HAP-1 (cell line): ENCODE measurements at regions not wholly inside any gene's neighbourhood (a gene's known extent, or its start where the extent isn't known, plus 50 kb on each side); places are given as distances from the start of the nearest gene placed in this dataset.

Experiments used
- DNase-seq, 2 experiments: peaks; one replicate each; pipeline ENCODE4 v3.0.0-alpha.2; 2016 to 2020; ENCODE audit warnings: low spot score in 2 of 2
- H3K27me3 ChIP-seq: fragments of 250-450 bp; sonication (Bioruptor Pico); 2 replicates; pipeline ENCODE4 v1.5.1; 2020; ENCODE audit warnings: low read depth, mild to moderate bottlenecking, moderate library complexity
- H3K36me3 ChIP-seq: fragments of 250-450 bp; sonication (Bioruptor Pico); replicated peaks from 2 replicates; pipeline ENCODE4 v1.5.1; 2020; ENCODE audit warnings: mild to moderate bottlenecking
- H3K4me1 ChIP-seq: fragments of 250-450 bp; sonication (Bioruptor Pico); 2 replicates; pipeline ENCODE4 v1.5.1; 2020; ENCODE audit warnings: mild to moderate bottlenecking
- H3K4me3 ChIP-seq: fragments of 250-450 bp; sonication (Bioruptor Pico); 2 replicates; pipeline ENCODE4 v1.5.1; 2020; ENCODE audit warnings: mild to moderate bottlenecking, moderate library complexity
- H3K9me3 ChIP-seq: fragments of 250-450 bp; sonication (Bioruptor Pico); 2 replicates; pipeline ENCODE4 v1.5.1; 2020; ENCODE audit warnings: mild to moderate bottlenecking, moderate library complexity
- in situ Hi-C: fragments of 300-500 bp; cut with MboI; formaldehyde crosslinking; loops from 3 replicates; pipeline ENCODE4 v1.14.3; 2020; ENCODE audit warnings: low sequenced_read_pairs, inconsistent platforms, mixed read lengths

DNA sequence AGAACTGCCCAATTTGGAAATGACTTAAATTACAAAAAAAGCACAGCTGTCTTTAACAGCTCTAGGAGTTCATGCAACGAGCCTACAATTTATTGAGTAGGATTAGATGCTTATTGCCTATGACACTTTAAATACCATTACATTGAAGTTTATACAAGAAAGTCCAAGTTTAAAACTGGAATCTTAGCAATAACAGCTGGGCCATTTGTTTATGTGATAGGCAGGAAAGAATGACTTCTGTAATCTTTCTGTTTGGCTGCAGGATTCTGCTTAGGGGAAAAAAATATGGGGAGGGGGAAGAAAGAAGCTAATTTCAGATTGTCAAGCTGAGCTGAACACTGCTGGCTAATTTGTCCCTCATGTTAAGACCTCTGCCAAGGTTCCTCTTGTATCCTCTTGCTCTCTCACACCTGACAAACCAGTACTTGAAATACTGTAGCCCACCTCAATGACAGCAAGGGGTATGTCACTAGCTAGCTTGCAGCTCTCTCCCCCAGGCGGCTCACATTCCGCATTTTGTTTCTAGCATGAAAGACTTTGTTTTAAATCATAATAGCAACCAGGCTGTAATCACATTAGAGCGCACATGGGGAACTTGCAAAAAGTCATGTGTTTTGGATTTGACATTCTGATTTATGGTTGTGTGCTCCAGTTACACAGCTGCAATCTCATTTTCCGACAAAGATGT lies 384.8 kb downstream of the BMP4 start:
- DNase-seq: peak; percentile 63 to 65
- Histone ChIP-seq H3K9me3 (no peaks in the 10 kb centered on the region), H3K4me3 (no peak overlapping the region), H3K27me3 (no peaks in the 10 kb centered on the region), H3K4me1 (peaks cover 6% of the 10 kb centered on the region), H3K36me3 (no peaks in the 10 kb centered on the region)
- in situ Hi-C loops: no loop called here

DNA sequence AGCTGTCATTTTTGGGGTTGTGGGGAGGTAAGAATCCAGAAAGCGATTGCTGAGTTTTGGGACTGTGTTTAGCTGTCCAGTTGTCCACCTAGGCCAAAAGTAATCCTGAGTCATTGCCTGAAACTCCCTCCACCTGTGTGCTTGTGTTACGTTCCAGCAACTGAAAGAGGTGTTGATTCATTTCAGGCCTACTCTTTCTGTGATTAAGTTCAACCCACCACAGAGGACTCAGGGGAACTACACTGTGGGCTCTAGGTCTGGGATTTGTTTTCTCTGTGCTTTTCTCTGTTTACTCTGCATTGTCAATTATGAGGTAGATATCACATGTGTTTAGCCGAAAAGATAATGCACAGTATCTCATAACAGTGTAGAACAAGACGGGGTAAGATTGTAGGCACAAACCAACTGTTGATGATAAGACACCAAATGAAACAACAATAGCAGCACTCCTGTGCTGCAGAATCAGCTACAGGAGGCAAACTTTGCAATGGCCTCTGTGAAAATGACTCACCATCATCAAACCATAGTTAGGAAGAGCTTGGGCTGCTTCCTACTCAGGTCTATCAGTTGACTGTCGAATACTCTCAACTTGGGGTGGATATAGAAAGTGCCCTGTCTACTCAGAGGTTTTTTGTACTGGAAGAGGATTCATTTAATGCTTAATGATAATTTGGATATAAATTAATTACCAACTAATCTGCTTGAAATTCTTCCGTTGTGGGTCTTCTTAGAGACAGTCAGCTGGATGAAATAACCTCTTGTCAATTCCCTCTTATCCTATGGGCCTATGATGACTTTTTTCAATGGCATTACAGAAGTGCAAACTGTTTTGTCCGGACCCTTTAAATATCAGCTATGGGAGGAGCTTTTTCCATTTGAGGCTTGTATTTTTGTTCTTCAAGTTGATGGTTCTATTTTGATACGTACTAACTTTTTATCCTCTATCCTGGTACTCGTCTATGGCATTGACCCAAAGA lies 385.9 kb downstream of the BMP4 start:
- no peak for DNase-seq
- Histone ChIP-seq H3K27me3 (no peaks in the 10 kb centered on the region), H3K4me1 (peaks cover 6% of the 10 kb centered on the region), H3K4me3 (no peak overlapping the region), H3K9me3 (no peaks in the 10 kb centered on the region), H3K36me3 (no peaks in the 10 kb centered on the region)
- in situ Hi-C loops: no loop called here

DNA sequence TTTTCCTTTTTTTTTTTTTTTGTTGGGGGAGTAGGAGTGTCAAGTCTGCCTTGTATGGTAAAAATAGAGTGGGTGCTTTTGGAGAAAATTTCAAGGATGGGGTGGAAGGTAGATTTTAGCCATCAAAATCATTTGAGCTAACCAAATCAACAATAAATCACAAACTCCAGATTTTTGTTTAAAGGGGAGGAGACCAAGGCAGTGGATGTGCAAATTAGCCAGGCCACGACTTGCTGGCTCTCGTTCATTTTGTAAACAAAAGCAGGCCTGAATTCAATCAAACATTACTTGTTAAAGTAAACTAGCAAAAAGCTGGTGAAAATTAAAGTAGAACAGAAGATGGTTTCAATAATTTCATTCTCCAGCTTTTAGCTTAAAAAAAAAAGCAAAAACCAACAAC lies 387.2 kb downstream of the BMP4 start:
- H3K36me3 ChIP-seq: no peaks in the 10 kb centered on the region
- H3K4me3 ChIP-seq: no peak overlapping the region
- H3K9me3 ChIP-seq: no peaks in the 10 kb centered on the region
- DNase-seq: no peak
- no peaks in the 10 kb centered on the region for H3K27me3 ChIP-seq
- peaks cover 6% of the 10 kb centered on the region for H3K4me1 ChIP-seq
- in situ Hi-C loops: no loop called here

DNA sequence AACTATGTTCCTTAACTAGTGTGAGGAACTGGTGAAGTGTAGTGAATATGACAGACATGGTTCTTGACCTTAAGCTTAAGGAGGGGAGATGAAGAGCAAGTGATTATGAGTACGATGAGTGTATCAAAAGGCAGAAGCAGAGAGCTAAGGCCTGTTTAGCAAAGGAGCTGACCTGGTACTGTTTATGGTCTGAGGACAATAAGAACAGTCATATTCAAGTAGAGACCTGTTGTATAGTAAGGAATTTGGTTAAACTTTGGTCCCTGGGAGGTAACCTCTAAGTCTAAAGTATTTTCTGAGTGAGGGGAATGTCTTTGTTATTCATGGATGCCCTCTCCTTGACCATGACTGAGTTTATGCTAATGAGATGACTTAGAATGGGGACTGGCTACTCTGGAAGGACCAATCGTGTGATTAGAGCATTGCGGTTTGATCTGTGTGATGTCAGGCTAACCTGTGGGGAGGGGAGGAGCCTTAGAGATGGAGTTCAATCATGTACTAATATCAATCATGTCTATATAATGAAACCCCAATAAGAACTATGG lies 389.3 kb downstream of the BMP4 start:
- Histone ChIP-seq H3K4me1 (peaks cover 4% of the 10 kb centered on the region), H3K9me3 (no peaks in the 10 kb centered on the region), H3K27me3 (no peaks in the 10 kb centered on the region), H3K36me3 (no peaks in the 10 kb centered on the region), H3K4me3 (no peak overlapping the region)
- peak in 1 of 2 experiments; percentile 20 for DNase-seq
- in situ Hi-C loops: no loop called here

DNA sequence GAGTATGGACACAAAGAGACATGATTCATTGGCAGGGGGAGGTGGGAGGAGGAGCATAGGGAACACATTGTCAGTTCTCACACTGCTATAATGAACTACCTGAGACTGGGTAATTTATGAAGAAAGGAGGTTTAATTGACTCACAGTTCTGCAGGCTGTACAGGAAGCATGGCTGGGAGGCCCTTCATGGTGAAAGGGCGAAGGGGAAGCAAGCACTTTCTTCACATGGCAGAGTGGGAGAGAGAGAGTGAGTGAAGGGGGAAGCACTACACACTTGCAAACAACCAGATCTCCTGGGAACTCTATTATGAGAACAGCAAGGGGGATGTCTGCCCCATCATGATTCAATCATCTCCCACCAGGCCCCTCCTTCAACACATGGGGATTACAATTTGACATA lies 391.8 kb downstream of the BMP4 start:
- Histone ChIP-seq H3K36me3 (no peaks in the 10 kb centered on the region), H3K4me1 (no peaks in the 10 kb centered on the region), H3K4me3 (no peak overlapping the region), H3K9me3 (no peaks in the 10 kb centered on the region), H3K27me3 (no peaks in the 10 kb centered on the region)
- no peak for DNase-seq
- in situ Hi-C loops: no loop called here

DNA sequence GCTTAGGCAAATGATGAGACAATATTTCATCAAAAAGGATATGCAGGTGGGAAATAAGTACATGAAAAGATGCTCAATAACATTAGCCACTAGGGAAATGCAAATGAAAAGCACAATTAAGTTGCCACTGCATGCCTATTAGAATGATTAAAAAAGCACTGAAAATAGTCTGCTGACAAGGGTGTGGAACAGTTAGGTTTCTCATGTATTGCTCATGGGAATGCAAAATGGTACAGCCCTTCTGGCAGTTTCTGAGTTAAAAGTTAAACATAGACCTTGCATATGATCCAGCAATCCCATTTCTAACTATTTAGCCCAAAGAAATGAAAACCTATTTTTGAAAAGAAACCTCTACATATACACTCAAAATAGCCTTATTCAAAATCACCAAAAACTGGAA lies 393.0 kb downstream of the BMP4 start:
- in situ Hi-C loops: no loop called here
- no peak for DNase-seq
- H3K9me3 ChIP-seq: no peaks in the 10 kb centered on the region
- no peaks in the 10 kb centered on the region for H3K27me3 ChIP-seq
- H3K36me3 ChIP-seq: no peaks in the 10 kb centered on the region
- no peak overlapping the region for H3K4me3 ChIP-seq
- H3K4me1 ChIP-seq: no peaks in the 10 kb centered on the region

- Histone ChIP-seq H3K36me3 (no peaks in the 10 kb centered on the region), H3K9me3 (no peaks in the 10 kb centered on the region), H3K4me1 (no peaks in the 10 kb centered on the region), H3K27me3 (no peaks in the 10 kb centered on the region), H3K4me3 (no peak overlapping the region)
- DNase-seq: no peak
- in situ Hi-C loops: no loop called here
These were observed 400.1 kb upstream of the DDHD1 start for GRCh38 chr14:53553221-53553620.

GRCh38 chr14:53551862-53552261 lies 398.7 kb upstream of the DDHD1 start:
- Histone ChIP-seq H3K4me3 (no peak overlapping the region), H3K9me3 (no peaks in the 10 kb centered on the region), H3K27me3 (no peaks in the 10 kb centered on the region), H3K36me3 (no peaks in the 10 kb centered on the region), H3K4me1 (no peaks in the 10 kb centered on the region)
- DNase-seq: no peak
- in situ Hi-C loops: no loop called here

GRCh38 chr14:53550776-53551175 lies 397.7 kb upstream of the DDHD1 start:
- DNase-seq: no peak
- no peak overlapping the region for H3K4me3 ChIP-seq
- no peaks in the 10 kb centered on the region for H3K36me3 ChIP-seq
- H3K27me3 ChIP-seq: no peaks in the 10 kb centered on the region
- in situ Hi-C loops: no loop called here
- H3K4me1 ChIP-seq: no peaks in the 10 kb centered on the region
- H3K9me3 ChIP-seq: no peaks in the 10 kb centered on the region

DNA sequence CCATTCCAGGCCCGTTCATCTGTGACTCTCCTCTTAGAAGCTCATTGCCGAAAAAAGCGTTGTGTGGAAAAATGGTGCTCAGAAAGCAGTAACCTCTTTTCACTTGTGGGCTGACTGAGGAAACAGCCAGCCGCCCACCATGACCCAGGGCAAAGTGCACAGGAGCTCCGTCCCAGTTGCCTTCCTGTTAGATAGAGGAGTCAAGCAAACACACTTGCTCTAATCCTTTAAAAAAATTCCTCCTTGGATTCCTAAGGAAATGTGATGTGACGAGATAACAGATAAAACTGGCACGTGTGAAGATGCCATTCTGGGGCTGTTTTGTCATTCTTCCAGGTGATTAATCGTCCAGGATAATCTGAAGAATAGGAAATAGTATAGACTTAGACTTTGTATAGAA lies 396.8 kb upstream of the DDHD1 start:
- no peak overlapping the region for H3K4me3 ChIP-seq
- in situ Hi-C loops: loop anchor here (25.0 kb wide), 1 partner anchor 787 kb away; no protein-coding TSS in a partner anchor
- H3K27me3 ChIP-seq: no peaks in the 10 kb centered on the region
- H3K4me1 ChIP-seq: no peaks in the 10 kb centered on the region
- DNase-seq: no peak
- H3K9me3 ChIP-seq: no peaks in the 10 kb centered on the region
- H3K36me3 ChIP-seq: no peaks in the 10 kb centered on the region

- Histone ChIP-seq H3K4me1 (no peaks in the 10 kb centered on the region), H3K27me3 (no peaks in the 10 kb centered on the region), H3K9me3 (no peaks in the 10 kb centered on the region), H3K36me3 (no peaks in the 10 kb centered on the region), H3K4me3 (no peak overlapping the region)
- no peak for DNase-seq
- in situ Hi-C loops: loop anchor here (25.0 kb wide), 1 partner anchor 790 kb away; no protein-coding TSS in a partner anchor
These were observed 394.5 kb upstream of the DDHD1 start for GRCh38 chr14:53547593-53547992.

DNA sequence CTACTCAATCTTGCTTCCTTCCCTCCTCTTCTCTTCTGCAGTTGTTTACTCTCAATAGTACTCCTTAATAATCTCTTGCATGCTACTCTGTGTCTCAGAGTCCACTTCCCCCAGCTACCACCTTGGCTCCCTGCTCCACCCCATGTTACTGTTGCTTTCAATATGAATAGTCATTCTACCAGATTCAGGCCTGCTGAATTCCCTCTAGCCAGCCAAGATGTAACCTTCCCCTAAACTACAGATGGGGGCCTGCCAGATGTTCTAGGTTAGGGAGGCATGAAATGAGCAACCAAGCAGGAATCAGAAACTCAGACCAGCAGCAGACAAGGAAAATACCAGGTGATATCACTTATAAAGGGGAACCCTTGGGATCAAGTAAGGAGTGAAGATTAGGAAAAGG lies 392.1 kb upstream of the DDHD1 start:
- in situ Hi-C loops: loop anchor here (25.0 kb wide), 1 partner anchor 792 kb away; no protein-coding TSS in a partner anchor
- DNase-seq: no peak
- H3K9me3 ChIP-seq: no peaks in the 10 kb centered on the region
- H3K4me3 ChIP-seq: no peak overlapping the region
- no peaks in the 10 kb centered on the region for H3K4me1 ChIP-seq
- no peaks in the 10 kb centered on the region for H3K27me3 ChIP-seq
- no peaks in the 10 kb centered on the region for H3K36me3 ChIP-seq

GRCh38 chr14:53542732-53543131 lies 389.6 kb upstream of the DDHD1 start:
- in situ Hi-C loops: loop anchor here (25.0 kb wide), 1 partner anchor 795 kb away; no protein-coding TSS in a partner anchor
- Histone ChIP-seq H3K9me3 (no peaks in the 10 kb centered on the region), H3K36me3 (no peaks in the 10 kb centered on the region), H3K4me3 (no peak overlapping the region), H3K27me3 (no peaks in the 10 kb centered on the region), H3K4me1 (no peaks in the 10 kb centered on the region)
- DNase-seq: peak in 1 of 2 experiments; percentile 14

- H3K27me3 ChIP-seq: no peaks in the 10 kb centered on the region
- DNase-seq: no peak
- no peaks in the 10 kb centered on the region for H3K9me3 ChIP-seq
- no peaks in the 10 kb centered on the region for H3K4me1 ChIP-seq
- in situ Hi-C loops: loop anchor here (25.0 kb wide), 1 partner anchor 796 kb away; no protein-coding TSS in a partner anchor
- H3K36me3 ChIP-seq: no peaks in the 10 kb centered on the region
- no peak overlapping the region for H3K4me3 ChIP-seq
These were observed 388.3 kb upstream of the DDHD1 start for GRCh38 chr14:53541411-53541810.
